GM21723 (cell line): ENCODE measurements at regions not wholly inside any gene's neighbourhood (a gene's known extent, or its start where the extent isn't known, plus 50 kb on each side); places are given as distances from the start of the nearest gene placed in this dataset.

Experiments used
- ATAC-seq: cut with Tn5 transposase; IDR thresholded peaks from one replicate; pipeline ENCODE4 v1.9.1; 2021; ENCODE audit warnings: mild to moderate bottlenecking, moderate library complexity; ENCODE audit not compliant: unreplicated experiment

GRCh38 chr2:123101434-123101833 is 923.7 kb upstream of the CNTNAP5 start:
- no peak for ATAC-seq

GRCh38 chr2:123103902-123104301 is 921.2 kb upstream of the CNTNAP5 start:
- no peak for ATAC-seq

GRCh38 chr2:123116595-123116994 is 908.5 kb upstream of the CNTNAP5 start:
- ATAC-seq = no peak

- no peak for ATAC-seq
Measured at GRCh38 chr2:123127236-123127635, 897.9 kb upstream of the CNTNAP5 start.

- no peak for ATAC-seq
Measured at GRCh38 chr2:123128951-123129350, 896.1 kb upstream of the CNTNAP5 start.

GRCh38 chr2:123136419-123136818 is 888.7 kb upstream of the CNTNAP5 start:
- no peak for ATAC-seq

GRCh38 chr2:123144082-123144481 is 881.0 kb upstream of the CNTNAP5 start:
- ATAC-seq = no peak

- no peak for ATAC-seq
Measured at GRCh38 chr2:123153041-123153440, 872.0 kb upstream of the CNTNAP5 start.

GRCh38 chr2:123154195-123154594 is 870.9 kb upstream of the CNTNAP5 start:
- no peak for ATAC-seq

- no peak for ATAC-seq
Measured at GRCh38 chr2:123157016-123157415, 868.1 kb upstream of the CNTNAP5 start.

GRCh38 chr2:123162400-123163016 is 862.6 kb upstream of the CNTNAP5 start:
- no peak for ATAC-seq

- no peak for ATAC-seq
Measured at GRCh38 chr2:123163398-123163797, 861.7 kb upstream of the CNTNAP5 start.

- ATAC-seq = no peak
Measured at GRCh38 chr2:123164216-123164615, 860.9 kb upstream of the CNTNAP5 start.

- no peak for ATAC-seq
Measured at GRCh38 chr2:123165616-123166015, 859.5 kb upstream of the CNTNAP5 start.

GRCh38 chr2:123179526-123179925 is 845.6 kb upstream of the CNTNAP5 start:
- no peak for ATAC-seq

- no peak for ATAC-seq
Measured at GRCh38 chr2:123195957-123196356, 829.1 kb upstream of the CNTNAP5 start.

GRCh38 chr2:123200035-123200434 is 825.1 kb upstream of the CNTNAP5 start:
- ATAC-seq = no peak

- no peak for ATAC-seq
Measured at GRCh38 chr2:123207245-123207644, 817.8 kb upstream of the CNTNAP5 start.

GRCh38 chr2:123209202-123209601 is 815.9 kb upstream of the CNTNAP5 start:
- no peak for ATAC-seq

GRCh38 chr2:123211181-123211580 is 813.9 kb upstream of the CNTNAP5 start:
- no peak for ATAC-seq

- no peak for ATAC-seq
Measured at GRCh38 chr2:123245156-123245555, 779.9 kb upstream of the CNTNAP5 start.

- ATAC-seq = no peak
Measured at GRCh38 chr2:123258877-123259539, 766.1 kb upstream of the CNTNAP5 start.

- ATAC-seq = no peak
Measured at GRCh38 chr2:123262856-123263255, 762.2 kb upstream of the CNTNAP5 start.
